ENCODE measurements at regions not wholly inside any gene's neighbourhood (a gene's known extent, or its start where the extent isn't known, plus 50 kb on each side); places are given as distances from the start of the nearest gene placed in this dataset.

GRCh38 chr9:16135968-16136367 lies 583.1 kb downstream of the CCDC171 start:
- Histone ChIP-seq H3K36me3 (no peaks in the 10 kb centered on the region), H3K4me1 (peaks cover 0 to 6% of the 10 kb centered on the region in 2 donors), H3K27me3 (no peaks in the 10 kb centered on the region), H3K4me3 (replicated peaks in 1 of 3) (no peak overlapping the region), H3K9me3 (no peaks in the 10 kb centered on the region), H3K27ac (no peak overlapping the region)
- TF ChIP-seq POLR2A (IDR thresholded peaks at IDR 0.05): no peak
- WGBS, 2 donors: 100% methylated on average over 1 of the region's 1 CpG
- intact Hi-C loops (cut with DNase I): no loop called here
- no peak for DNase-seq

GRCh38 chr9:16136451-16136850 lies 583.6 kb downstream of the CCDC171 start:
- Histone ChIP-seq H3K27ac (no peak overlapping the region), H3K27me3 (no peaks in the 10 kb centered on the region), H3K36me3 (no peaks in the 10 kb centered on the region), H3K9me3 (no peaks in the 10 kb centered on the region), H3K4me3 (replicated peaks in 1 of 3) (no peak overlapping the region), H3K4me1 (peaks cover 0 to 6% of the 10 kb centered on the region in 2 donors)
- no peak for DNase-seq
- no peak for TF ChIP-seq CTCF (IDR thresholded peaks at IDR 0.05)
- intact Hi-C loops (cut with DNase I): no loop called here
- WGBS, 2 donors: 76 to 86% methylated on average over 10 of the region's 10 CpGs

GRCh38 chr9:16136961-16137360 lies 584.1 kb downstream of the CCDC171 start:
- TF ChIP-seq POLR2A (IDR thresholded peaks at IDR 0.05) (no peak), CTCF (IDR thresholded peaks at IDR 0.05) (no peak)
- Histone ChIP-seq H3K36me3 (no peaks in the 10 kb centered on the region), H3K9me3 (no peaks in the 10 kb centered on the region), H3K4me3 (replicated peaks in 1 of 3) (no peak overlapping the region), H3K27me3 (no peaks in the 10 kb centered on the region), H3K27ac (no peak overlapping the region), H3K4me1 (peaks cover 0 to 6% of the 10 kb centered on the region in 2 donors)
- 55 to 77% methylated on average over 4 of the region's 4 CpGs for WGBS, 2 donors
- no peak for DNase-seq
- intact Hi-C loops (cut with DNase I): no loop called here

DNA sequence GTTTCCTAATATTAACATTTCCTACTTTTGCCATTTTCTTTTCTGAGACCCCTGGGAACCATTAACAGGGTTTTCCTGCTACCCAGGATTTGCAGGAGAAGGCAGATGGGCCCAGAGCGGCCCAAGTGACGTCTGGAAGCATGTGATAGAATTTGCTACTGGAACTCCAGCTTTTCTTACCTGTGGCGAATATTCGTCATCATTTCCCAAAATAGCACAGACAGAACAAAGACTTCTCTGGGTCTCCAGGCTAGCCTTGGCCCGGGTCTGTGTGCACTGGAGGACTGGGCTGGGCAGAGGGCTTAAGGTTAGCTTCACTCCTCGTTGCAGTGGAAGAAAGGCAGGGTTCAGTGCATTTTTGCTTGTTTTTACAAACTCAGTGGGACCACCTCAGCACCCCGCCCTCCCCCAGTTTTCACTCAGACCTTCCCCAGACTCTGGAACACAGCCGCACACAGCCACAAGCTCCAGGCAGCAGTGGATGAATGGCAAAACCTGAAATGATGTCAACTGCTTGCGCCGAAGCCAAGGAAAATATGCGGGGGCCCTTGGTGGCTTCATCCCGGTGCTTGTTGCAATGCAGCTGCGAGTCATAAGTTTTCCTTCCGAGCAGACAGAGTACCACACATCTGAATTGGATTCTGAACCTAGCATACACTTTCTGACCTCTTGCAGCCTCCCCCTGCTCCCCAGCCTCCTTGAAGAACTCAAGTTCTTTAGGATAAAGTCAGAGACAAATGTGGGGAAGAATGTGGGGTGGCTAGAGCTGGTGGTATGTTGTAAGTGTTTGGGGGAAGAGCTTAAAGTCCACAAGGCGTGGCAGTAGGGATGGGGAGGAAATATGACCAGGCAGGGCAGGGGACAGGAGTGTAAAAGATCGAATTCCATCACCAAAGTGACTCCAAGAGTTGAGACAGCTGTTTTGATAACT lies 586.0 kb downstream of the CCDC171 start:
- H3K4me1 ChIP-seq: peaks cover 0 to 2% of the 10 kb centered on the region in 2 donors
- no peak for TF ChIP-seq POLR2A (IDR thresholded peaks at IDR 0.05)
- H3K36me3 ChIP-seq: no peaks in the 10 kb centered on the region
- no peaks in the 10 kb centered on the region for H3K9me3 ChIP-seq
- intact Hi-C loops (cut with DNase I): no loop called here
- DNase-seq: no peak
- no peaks in the 10 kb centered on the region for H3K27me3 ChIP-seq
- no peak overlapping the region for H3K4me3 ChIP-seq (replicated peaks in 1 of 3)
- H3K27ac ChIP-seq: no peak overlapping the region
- WGBS, 2 donors: 75 to 82% methylated on average over 16 of the region's 16 CpGs

- Histone ChIP-seq H3K27ac (no peak overlapping the region), H3K36me3 (no peaks in the 10 kb centered on the region), H3K9me3 (no peaks in the 10 kb centered on the region), H3K4me3 (replicated peaks in 1 of 3) (no peak overlapping the region), H3K27me3 (no peaks in the 10 kb centered on the region), H3K4me1 (no peaks in the 10 kb centered on the region)
- intact Hi-C loops (cut with DNase I): no loop called here
- DNase-seq: no peak
- WGBS, 2 donors: 80 to 94% methylated on average over 5 of the region's 5 CpGs
- no peak for TF ChIP-seq CTCF (IDR thresholded peaks at IDR 0.05)
- TF ChIP-seq POLR2A (IDR thresholded peaks at IDR 0.05): no peak
Observed at GRCh38 chr9:16139774-16140173, 586.9 kb downstream of the CCDC171 start.

GRCh38 chr9:16143310-16143709 lies 590.5 kb downstream of the CCDC171 start:
- H3K9me3 ChIP-seq: no peaks in the 10 kb centered on the region
- WGBS, 2 donors: 81 to 85% methylated on average over 7 of the region's 7 CpGs
- no peak overlapping the region for H3K4me3 ChIP-seq (replicated peaks in 1 of 3)
- H3K4me1 ChIP-seq: no peaks in the 10 kb centered on the region
- intact Hi-C loops (cut with DNase I): no loop called here
- no peaks in the 10 kb centered on the region for H3K36me3 ChIP-seq
- TF ChIP-seq POLR2A (IDR thresholded peaks at IDR 0.05) (no peak), CTCF (IDR thresholded peaks at IDR 0.05) (no peak)
- no peak overlapping the region for H3K27ac ChIP-seq
- no peaks in the 10 kb centered on the region for H3K27me3 ChIP-seq
- DNase-seq: no peak
